Sigmoid colon (tissue), 4 donors: ENCODE measurements at regions not wholly inside any gene's neighbourhood (a gene's known extent, or its start where the extent isn't known, plus 50 kb on each side); places are given as distances from the start of the nearest gene placed in this dataset.
A peak's percentile ranks its signal among the peaks of the same experiment; 100 is the strongest.

Experiments
- EP300 ChIP-seq, 4 donors: sonication (generic); formaldehyde crosslinking; IDR thresholded peaks; one replicate each; pipeline ENCODE4 v1.6.1; 2017; ENCODE audit warnings: antibody characterized with exemption in 4 of 4
- POLR2A ChIP-seq, 2 donors: fragments of 450-650 bp; IDR thresholded peaks; one replicate each; pipeline ENCODE4 v1.6.1; 2016; ENCODE audit warnings: antibody characterized with exemption in 2 of 2, mild to moderate bottlenecking in 2 of 2, moderate library complexity in 2 of 2
- TF ChIP-seq, protein P1 (sequence below), 4 experiments: fragments of 450-650 bp in 3 of 4; fragments of 200-600 bp in 1 of 4; IDR thresholded peaks; one replicate each; pipeline ENCODE4 v1.5.1; 2016 to 2019; ENCODE audit warnings: antibody characterized with exemption in 4 of 4, mild to moderate bottlenecking in 3 of 4, moderate library complexity in 2 of 4

DNA sequence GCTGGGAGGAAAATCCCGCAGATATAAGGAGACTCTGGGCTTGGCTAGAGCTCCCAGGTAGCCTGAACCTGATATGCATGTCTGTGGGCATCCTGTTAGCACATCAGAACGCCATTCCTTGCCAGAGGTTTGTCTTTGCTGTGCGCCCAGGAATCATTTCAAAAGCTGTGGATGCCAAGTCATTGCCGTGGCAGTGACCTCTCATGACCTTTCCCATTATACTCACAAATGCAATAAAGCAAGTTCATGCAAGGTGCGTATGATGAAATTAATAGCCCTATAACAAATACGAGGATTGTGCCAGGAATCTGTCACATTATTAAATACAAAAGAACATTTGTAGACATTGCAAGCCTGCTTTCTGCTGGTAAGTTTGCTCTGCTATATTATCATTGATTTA is 229.1 kb upstream of the PELI2 start:
- TF ChIP-seq EP300 (IDR thresholded peaks at IDR 0.05) = peak in 2 of 4 donors; percentile 13 to 45
- TF ChIP-seq, protein P1, sequence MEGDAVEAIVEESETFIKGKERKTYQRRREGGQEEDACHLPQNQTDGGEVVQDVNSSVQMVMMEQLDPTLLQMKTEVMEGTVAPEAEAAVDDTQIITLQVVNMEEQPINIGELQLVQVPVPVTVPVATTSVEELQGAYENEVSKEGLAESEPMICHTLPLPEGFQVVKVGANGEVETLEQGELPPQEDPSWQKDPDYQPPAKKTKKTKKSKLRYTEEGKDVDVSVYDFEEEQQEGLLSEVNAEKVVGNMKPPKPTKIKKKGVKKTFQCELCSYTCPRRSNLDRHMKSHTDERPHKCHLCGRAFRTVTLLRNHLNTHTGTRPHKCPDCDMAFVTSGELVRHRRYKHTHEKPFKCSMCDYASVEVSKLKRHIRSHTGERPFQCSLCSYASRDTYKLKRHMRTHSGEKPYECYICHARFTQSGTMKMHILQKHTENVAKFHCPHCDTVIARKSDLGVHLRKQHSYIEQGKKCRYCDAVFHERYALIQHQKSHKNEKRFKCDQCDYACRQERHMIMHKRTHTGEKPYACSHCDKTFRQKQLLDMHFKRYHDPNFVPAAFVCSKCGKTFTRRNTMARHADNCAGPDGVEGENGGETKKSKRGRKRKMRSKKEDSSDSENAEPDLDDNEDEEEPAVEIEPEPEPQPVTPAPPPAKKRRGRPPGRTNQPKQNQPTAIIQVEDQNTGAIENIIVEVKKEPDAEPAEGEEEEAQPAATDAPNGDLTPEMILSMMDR (IDR thresholded peaks at IDR 0.05) = no peak
- no peak for TF ChIP-seq POLR2A (IDR thresholded peaks at IDR 0.05)
